H4 (cell line): ENCODE measurements at regions not wholly inside any gene's neighbourhood (a gene's known extent, or its start where the extent isn't known, plus 50 kb on each side); places are given as distances from the start of the nearest gene placed in this dataset.

Experiments
- DNase-seq: peaks from one replicate; pipeline ENCODE4 v3.0.0-alpha.2; 2015; ENCODE audit warnings: low spot score

DNA sequence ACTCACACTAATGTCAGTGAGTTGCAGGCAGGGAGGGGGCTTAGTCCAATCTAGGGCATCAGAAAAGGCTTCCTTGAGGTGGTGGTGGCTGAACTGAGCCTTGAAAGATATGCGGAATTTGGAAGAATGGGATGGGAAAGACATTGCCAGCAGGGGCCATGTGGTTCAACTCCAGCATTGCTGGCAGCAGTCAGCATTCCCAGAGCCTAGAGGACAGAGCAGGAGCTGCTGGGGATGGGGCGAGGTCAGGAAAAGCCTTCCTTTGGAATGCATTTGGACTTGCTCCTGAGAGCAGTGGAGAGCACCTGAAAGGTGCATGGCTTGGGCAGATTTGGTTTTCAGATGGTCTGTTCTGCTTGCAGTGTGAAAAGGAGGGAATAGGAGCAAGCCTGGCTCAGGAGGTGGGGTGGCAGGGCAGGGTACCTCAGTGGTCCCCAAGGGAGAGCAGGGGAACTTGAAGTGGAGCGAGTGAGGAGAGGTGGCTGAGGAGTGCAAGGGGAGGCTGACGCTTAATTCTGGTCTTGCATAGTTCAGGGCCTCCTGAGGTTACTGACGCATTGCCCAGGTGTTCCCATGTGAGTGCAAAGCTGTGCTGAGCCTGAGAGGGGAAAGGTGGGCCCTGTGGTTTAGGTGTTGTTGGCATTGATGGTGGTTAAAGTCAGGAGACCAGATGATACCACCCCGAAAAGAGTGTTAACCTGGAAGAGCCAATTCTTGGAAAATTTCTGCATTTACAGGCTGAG, 112.1 kb upstream of the MGAT5 start:
- DNase-seq = no peak

GRCh38 chr2:134142341-134142738, 111.5 kb upstream of the MGAT5 start:
- DNase-seq = no peak

GRCh38 chr2:134142903-134143302, 111.0 kb upstream of the MGAT5 start:
- peak; percentile 42 for DNase-seq

- DNase-seq = no peak
Observed at GRCh38 chr2:134143568-134143967, 110.3 kb upstream of the MGAT5 start.

DNA sequence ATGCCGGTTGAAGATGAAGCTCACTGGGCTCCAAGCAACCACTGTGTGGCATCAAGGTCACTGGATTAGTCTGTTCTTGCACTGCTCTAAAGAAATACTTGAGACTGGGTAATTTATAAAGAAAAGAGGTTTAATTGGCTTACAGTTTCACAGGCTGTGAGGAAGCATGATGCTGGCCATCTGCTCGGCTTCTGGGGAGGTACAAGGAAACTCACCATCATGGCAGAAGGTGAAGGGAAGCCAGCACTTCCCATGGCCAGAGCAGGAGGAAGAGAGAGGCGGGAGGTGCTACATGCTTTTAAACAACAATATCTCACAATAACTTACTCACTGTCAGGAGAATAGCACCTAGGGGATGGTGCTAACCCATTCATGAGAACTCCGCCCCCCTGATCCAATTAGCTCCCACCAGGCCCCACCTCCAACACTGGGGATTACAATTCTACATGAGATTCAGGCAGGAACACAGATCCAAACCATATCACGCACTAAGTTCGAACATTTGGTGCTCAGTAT, 109.7 kb upstream of the MGAT5 start:
- DNase-seq = no peak

DNA sequence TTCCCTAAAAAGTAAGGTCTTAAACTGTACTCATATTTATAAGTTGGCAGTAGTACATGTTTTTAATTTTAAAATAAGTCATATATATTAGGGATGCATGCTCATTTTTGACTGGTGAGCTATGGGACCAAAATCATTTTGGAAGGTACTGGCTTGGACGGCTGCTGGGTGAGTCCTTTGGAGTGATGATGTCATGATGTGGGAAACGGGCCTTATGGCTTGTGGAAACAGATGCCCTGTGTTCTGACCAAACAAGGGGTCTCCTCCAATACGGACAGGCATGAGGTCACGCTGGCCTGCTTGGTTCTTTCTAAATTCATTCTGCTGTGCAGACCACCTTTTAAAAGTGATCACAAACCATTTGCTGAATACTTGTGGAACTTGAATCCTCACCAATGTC, 109.2 kb upstream of the MGAT5 start:
- no peak for DNase-seq

- no peak for DNase-seq
Observed at GRCh38 chr2:134145519-134145918, 108.4 kb upstream of the MGAT5 start.

DNA sequence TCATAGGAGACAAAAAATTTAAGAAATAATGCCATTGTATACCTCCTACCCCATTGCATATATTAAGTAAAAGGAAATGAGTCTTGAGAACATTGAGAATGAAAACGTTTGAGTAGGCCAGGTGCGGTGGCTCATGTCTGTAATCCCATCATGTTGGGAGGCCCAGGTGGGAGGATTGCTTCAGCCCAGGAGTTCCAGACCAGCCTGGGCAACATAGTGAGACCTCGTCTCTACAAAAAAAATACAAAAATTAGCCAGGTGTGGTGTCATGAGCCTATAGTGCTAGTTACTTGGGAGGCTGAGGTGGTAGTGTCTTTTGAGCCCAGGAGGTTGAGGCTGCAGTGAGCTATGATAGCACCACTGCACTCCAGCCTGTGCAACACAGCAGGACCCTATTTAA, 107.7 kb upstream of the MGAT5 start:
- DNase-seq = no peak

- DNase-seq = no peak
Observed at GRCh38 chr2:134146620-134147019, 107.3 kb upstream of the MGAT5 start.

DNA sequence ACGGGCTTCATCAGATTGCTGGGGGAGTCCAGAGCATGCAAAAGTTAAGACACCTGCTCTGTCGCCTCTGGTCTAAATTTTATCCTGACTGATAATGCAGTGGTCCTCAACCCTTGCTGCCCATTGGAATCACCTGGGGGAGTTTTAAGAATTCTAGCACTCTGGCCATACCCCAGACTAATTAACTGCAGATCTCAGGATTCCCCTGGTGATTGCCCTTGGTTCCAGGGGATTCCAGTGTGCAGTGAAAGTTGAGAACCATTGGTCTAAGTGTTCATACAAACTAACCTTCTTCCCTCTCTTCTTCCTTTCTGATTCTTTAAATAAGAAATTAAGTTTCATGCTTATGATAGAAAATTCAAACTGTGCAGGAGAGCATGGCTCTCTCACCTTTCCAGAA, 105.7 kb upstream of the MGAT5 start:
- no peak for DNase-seq

- DNase-seq = no peak
Observed at GRCh38 chr2:134148843-134149472, 104.9 kb upstream of the MGAT5 start.

GRCh38 chr2:134149904-134150303, 104.0 kb upstream of the MGAT5 start:
- no peak for DNase-seq

DNA sequence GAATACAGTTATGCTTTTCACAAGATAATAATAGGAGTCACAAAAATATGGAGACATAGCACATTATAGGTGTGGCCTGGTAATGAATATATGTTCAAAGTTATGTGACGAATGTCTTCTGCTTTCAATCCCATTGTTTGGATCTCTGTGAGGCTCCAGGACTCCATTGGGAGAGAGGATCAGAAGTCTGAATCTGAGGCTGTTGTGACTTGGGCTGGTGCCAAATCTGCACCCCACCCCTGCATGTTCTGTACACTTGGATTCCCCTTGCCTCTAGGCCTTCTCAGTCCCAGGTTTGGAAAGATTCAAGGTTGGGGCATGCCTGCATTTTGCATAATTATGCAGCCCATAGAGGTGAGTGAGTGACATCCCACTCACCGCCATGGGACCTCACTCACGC, 103.1 kb upstream of the MGAT5 start:
- DNase-seq = no peak

GRCh38 chr2:134152045-134153010, 101.5 kb upstream of the MGAT5 start:
- no peak for DNase-seq

GRCh38 chr2:134153294-134153880, 100.5 kb upstream of the MGAT5 start:
- no peak for DNase-seq

DNA sequence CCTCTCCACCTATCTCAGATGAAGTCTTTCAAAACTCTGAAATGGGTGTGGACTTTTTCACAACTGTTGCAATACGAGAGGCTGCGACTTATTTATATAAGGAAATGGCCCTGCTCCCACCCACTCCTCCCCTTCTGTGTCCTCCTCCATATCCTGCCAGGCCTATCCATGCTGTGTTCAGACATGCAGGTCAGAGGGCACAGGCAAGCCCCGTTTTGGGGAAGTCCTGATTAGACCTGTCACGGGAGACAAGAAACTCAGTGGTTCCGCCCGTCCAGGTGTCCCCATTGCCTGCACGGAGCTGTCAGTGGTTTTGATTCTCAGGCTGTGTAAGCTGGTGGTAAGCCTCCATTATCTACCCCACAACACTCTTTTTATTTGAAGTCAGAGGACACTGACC, 99.6 kb upstream of the MGAT5 start:
- DNase-seq = no peak

- DNase-seq = no peak
Observed at GRCh38 chr2:134155134-134155533, 98.7 kb upstream of the MGAT5 start.

GRCh38 chr2:134158295-134158694, 95.6 kb upstream of the MGAT5 start:
- no peak for DNase-seq

DNA sequence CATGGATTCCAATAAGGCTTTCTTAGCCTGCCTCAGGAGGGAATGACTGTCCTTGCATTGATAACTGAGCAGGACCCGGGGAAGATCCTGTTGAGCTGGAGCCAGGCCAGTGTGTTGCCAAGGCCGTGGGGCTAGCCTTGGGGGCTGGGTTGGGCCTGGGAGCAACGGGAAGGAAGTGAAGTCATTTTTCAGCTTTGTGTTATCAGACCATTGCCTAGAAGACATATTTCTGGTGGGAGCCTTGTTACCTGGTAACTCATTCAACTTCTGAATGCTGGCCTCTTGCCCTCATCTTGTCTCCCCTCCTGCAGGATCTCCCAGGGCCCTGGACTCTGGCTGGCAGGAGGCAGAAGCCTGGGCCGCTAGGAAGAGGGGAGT, 92.7 kb upstream of the MGAT5 start:
- DNase-seq = no peak

GRCh38 chr2:134163336-134163735, 90.5 kb upstream of the MGAT5 start:
- no peak for DNase-seq

DNA sequence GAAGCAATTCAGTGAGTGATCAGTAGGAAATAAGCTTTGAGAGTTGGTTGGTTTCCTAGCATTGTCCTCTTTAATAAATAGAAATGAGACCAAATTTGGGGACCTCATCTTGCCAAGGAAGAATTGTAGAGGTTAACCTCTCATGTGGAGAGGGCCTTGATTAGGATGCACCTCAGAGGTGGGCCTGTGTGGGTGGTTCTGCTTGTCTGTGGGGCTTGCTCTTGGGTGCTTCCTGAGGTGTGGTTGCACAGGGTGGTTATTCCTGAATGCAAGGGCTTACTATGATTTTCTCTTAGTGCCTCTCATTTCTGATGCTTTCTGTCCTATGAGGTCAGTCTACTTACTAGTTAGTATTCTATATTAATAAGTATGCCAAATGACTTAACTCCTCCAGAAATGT, 89.6 kb upstream of the MGAT5 start:
- no peak for DNase-seq

GRCh38 chr2:134167015-134167414, 86.9 kb upstream of the MGAT5 start:
- DNase-seq = no peak
